Motor neuron (in vitro differentiated cells): ENCODE measurements at regions not wholly inside any gene's neighbourhood (a gene's known extent, or its start where the extent isn't known, plus 50 kb on each side); places are given as distances from the start of the nearest gene placed in this dataset.

ENCODE experiments used
- ATAC-seq, 8 experiments: fragments of 200-7000 bp; cut with Tn5 transposase; replicated peaks in 6 of 8; 2 replicates each; pipeline ENCODE4 v1.8.0; 2021; ENCODE audit warnings: mild to moderate bottlenecking in 8 of 8, moderate library complexity in 8 of 8
- H3K27ac ChIP-seq, 2 donors: fragments of 250-450 bp; sonication (Bioruptor Pico); 2 replicates each; pipeline ENCODE4 v1.9.0; 2021; ENCODE audit warnings: antibody characterized with exemption in 2 of 2, mild to moderate bottlenecking in 2 of 2, moderate library complexity in 1 of 2
- H3K4me1 ChIP-seq, 2 donors: fragments of 250-450 bp; sonication (Bioruptor Pico); replicated peaks in 1 of 2; 2 replicates each; pipeline ENCODE4 v1.6.1; 2021; ENCODE audit warnings: antibody characterized with exemption in 2 of 2, mild to moderate bottlenecking in 2 of 2, moderate library complexity in 1 of 2
- H3K4me3 ChIP-seq, 5 donors: fragments of 250-450 bp; sonication (Bioruptor Pico); 2 replicates each; pipeline ENCODE4 v1.9.0; 2021; ENCODE audit warnings: antibody characterized with exemption in 5 of 5, mild to moderate bottlenecking in 5 of 5, moderate library complexity in 4 of 5
- WGBS, 10 experiments: fragments of 450-650 bp; shearing (Covaris generic); methylation state at CpG; one replicate each; pipeline ENCODE4 v1.0.0; 2022; 5-methylcytosine and 5-hydroxymethylcytosine counted together
- in situ Hi-C, 9 experiments: fragments of 400-800 bp; cut with MboI; loops; one replicate each; pipeline ENCODE4 v1.15.0; 2021; ENCODE audit warnings: low sequenced_read_pairs in 9 of 9, low pct_unique_long_range_greater_than_20kb in 2 of 9; ENCODE audit not compliant: unreplicated experiment in 9 of 9

- 33 to 100% (median 67%) methylated on average over 1 to 3 of the region's 3 CpGs; no CpG with 5 or more reads in 3 of the 10 experiments for WGBS, 10 experiments
- no peaks in the 10 kb centered on the region for H3K4me1 ChIP-seq
- in situ Hi-C loops: no loop called here
- no peak for ATAC-seq
- H3K27ac ChIP-seq: no peak overlapping the region
- no peak overlapping the region for H3K4me3 ChIP-seq
These were observed 84.9 kb upstream of the NR3C1 start for GRCh38 chr5:143488381-143488780.

- in situ Hi-C loops: no loop called here
- WGBS, 10 experiments: 13 to 100% (median 80%) methylated on average over 1 of the region's 1 CpG; no CpG with 5 or more reads in 2 of the 10 experiments
- no peaks in the 10 kb centered on the region for H3K4me1 ChIP-seq
These were observed 81.1 kb upstream of the NR3C1 start for GRCh38 chr5:143484601-143485000.

GRCh38 chr5:143481697-143482531 is 78.4 kb upstream of the NR3C1 start:
- no peak for ATAC-seq
- in situ Hi-C loops: no loop called here
- no peak overlapping the region for H3K27ac ChIP-seq
- WGBS, 10 experiments: 81 to 100% (median 94%) methylated on average over 1 to 4 of the region's 4 CpGs; no CpG with 5 or more reads in 3 of the 10 experiments
- no peaks in the 10 kb centered on the region for H3K4me1 ChIP-seq
- no peak overlapping the region for H3K4me3 ChIP-seq

More at GRCh38 chr5:143484601-143485000, 81.1 kb upstream of the NR3C1 start:
- ATAC-seq: no peak
- no peak overlapping the region for H3K27ac ChIP-seq
- H3K4me3 ChIP-seq: no peak overlapping the region

- no peak overlapping the region for H3K27ac ChIP-seq
- 63 to 97% (median 87%) methylated on average over 2 to 3 of the region's 3 CpGs; no CpG with 5 or more reads in 2 of the 10 experiments for WGBS, 10 experiments
- no peak for ATAC-seq
- no peak overlapping the region for H3K4me3 ChIP-seq
- H3K4me1 ChIP-seq: no peaks in the 10 kb centered on the region
- in situ Hi-C loops: no loop called here
These were observed 76.5 kb upstream of the NR3C1 start for GRCh38 chr5:143480001-143480400.

- WGBS, 10 experiments: 86 to 100% (median 100%) methylated on average over 1 of the region's 1 CpG; no CpG with 5 or more reads in 2 of the 10 experiments
- ATAC-seq: no peak
- Histone ChIP-seq H3K27ac (no peak overlapping the region), H3K4me1 (no peaks in the 10 kb centered on the region), H3K4me3 (no peak overlapping the region)
- in situ Hi-C loops: no loop called here
These were observed 75.9 kb upstream of the NR3C1 start for GRCh38 chr5:143479394-143479793.

- in situ Hi-C loops: no loop called here
These were observed 73.2 kb upstream of the NR3C1 start for GRCh38 chr5:143476601-143477211.

GRCh38 chr5:143474616-143475015 is 71.1 kb upstream of the NR3C1 start:
- Histone ChIP-seq H3K4me3 (no peak overlapping the region), H3K27ac (no peak overlapping the region), H3K4me1 (no peaks in the 10 kb centered on the region)
- no peak for ATAC-seq
- in situ Hi-C loops: no loop called here
- 0 to 83% (median 25%) methylated on average over 1 to 3 of the region's 3 CpGs; no CpG with 5 or more reads in 3 of the 10 experiments for WGBS, 10 experiments

More at GRCh38 chr5:143476601-143477211, 73.2 kb upstream of the NR3C1 start:
- no peak for ATAC-seq
- Histone ChIP-seq H3K27ac (no peak overlapping the region), H3K4me1 (no peaks in the 10 kb centered on the region), H3K4me3 (no peak overlapping the region)
- 80 to 100% methylated on average over 1 of the region's 1 CpG; no CpG with 5 or more reads in 8 of the 10 experiments for WGBS, 10 experiments

- Histone ChIP-seq H3K4me1 (no peaks in the 10 kb centered on the region), H3K27ac (no peak overlapping the region), H3K4me3 (no peak overlapping the region)
- in situ Hi-C loops: no loop called here
- WGBS, 10 experiments: 66 to 100% (median 96%) methylated on average over 2 to 5 of the region's 5 CpGs; no CpG with 5 or more reads in 1 of the 10 experiments
- ATAC-seq: no peak
These were observed 70.0 kb upstream of the NR3C1 start for GRCh38 chr5:143473481-143473880.

GRCh38 chr5:143472576-143472975 is 69.1 kb upstream of the NR3C1 start:
- no peaks in the 10 kb centered on the region for H3K4me1 ChIP-seq
- in situ Hi-C loops: no loop called here
- ATAC-seq: no peak
- no peak overlapping the region for H3K27ac ChIP-seq
- no peak overlapping the region for H3K4me3 ChIP-seq
- 89 to 100% (median 100%) methylated on average over 1 of the region's 1 CpG; no CpG with 5 or more reads in 6 of the 10 experiments for WGBS, 10 experiments

GRCh38 chr5:143471666-143472464 is 68.4 kb upstream of the NR3C1 start:
- WGBS, 10 experiments: 74 to 100% (median 88%) methylated on average over 1 to 6 of the region's 7 CpGs; no CpG with 5 or more reads in 1 of the 10 experiments
- Histone ChIP-seq H3K27ac (no peak overlapping the region), H3K4me3 (no peak overlapping the region), H3K4me1 (no peaks in the 10 kb centered on the region)
- in situ Hi-C loops: no loop called here
- no peak for ATAC-seq

- peak in 2 of 8 experiments; percentile 23 to 60 for ATAC-seq
- Histone ChIP-seq H3K4me3 (no peak overlapping the region), H3K27ac (no peak overlapping the region), H3K4me1 (no peaks in the 10 kb centered on the region)
- in situ Hi-C loops: no loop called here
- WGBS, 10 experiments: 67 to 100% (median 80%) methylated on average over 1 of the region's 1 CpG; no CpG with 5 or more reads in 5 of the 10 experiments
These were observed 67.6 kb upstream of the NR3C1 start for GRCh38 chr5:143471041-143471509.

GRCh38 chr5:143470120-143470519 is 66.6 kb upstream of the NR3C1 start:
- Histone ChIP-seq H3K4me1 (no peaks in the 10 kb centered on the region), H3K27ac (no peak overlapping the region), H3K4me3 (no peak overlapping the region)
- in situ Hi-C loops: no loop called here
- WGBS, 10 experiments: 29 to 80% (median 51%) methylated on average over 1 of the region's 1 CpG; no CpG with 5 or more reads in 4 of the 10 experiments
- ATAC-seq: no peak

- WGBS, 10 experiments: 69 to 100% (median 100%) methylated on average over 1 to 2 of the region's 2 CpGs; no CpG with 5 or more reads in 1 of the 10 experiments
- in situ Hi-C loops: no loop called here
- Histone ChIP-seq H3K4me1 (no peaks in the 10 kb centered on the region), H3K4me3 (no peak overlapping the region), H3K27ac (no peak overlapping the region)
- ATAC-seq: no peak
These were observed 65.6 kb upstream of the NR3C1 start for GRCh38 chr5:143469125-143469524.
